AG04449 (cell line): ENCODE measurements at regions not wholly inside any gene's neighbourhood (a gene's known extent, or its start where the extent isn't known, plus 50 kb on each side); places are given as distances from the start of the nearest gene placed in this dataset.

Experiments used
- CTCF ChIA-PET: fragments of 350-600 bp; formaldehyde crosslinking; extraction: SDS; loops from one replicate; lab custom pipeline; 2021; ENCODE audit warnings: antibody characterized with exemption; lab: Yijun Ruan, JAX
- POLR2A ChIA-PET: fragments of 400-600, 350-600 bp; formaldehyde crosslinking; extraction: SDS; loops from one replicate; lab custom pipeline; 2020; ENCODE audit warnings: antibody characterized with exemption, inconsistent platforms; lab: Yijun Ruan, JAX
- DNase-seq: peaks from one replicate; pipeline ENCODE4 v3.0.0-alpha.2; 2010; ENCODE audit warnings: low read depth, low spot score
- H3K4me3 ChIP-seq: 2 replicates; pipeline ENCODE4 v1.5.1; 2011; ENCODE audit warnings: low read depth, mild to moderate bottlenecking, control low read depth, low read length
- TF ChIP-seq, protein P1 (sequence below): IDR thresholded peaks from one replicate; pipeline ENCODE4 v1.5.1; 2011; ENCODE audit warnings: mild to moderate bottlenecking, moderate library complexity, low read length, control low read depth, inconsistent platforms; ENCODE audit not compliant: insufficient read depth; ENCODE audit errors: missing control alignments

DNA sequence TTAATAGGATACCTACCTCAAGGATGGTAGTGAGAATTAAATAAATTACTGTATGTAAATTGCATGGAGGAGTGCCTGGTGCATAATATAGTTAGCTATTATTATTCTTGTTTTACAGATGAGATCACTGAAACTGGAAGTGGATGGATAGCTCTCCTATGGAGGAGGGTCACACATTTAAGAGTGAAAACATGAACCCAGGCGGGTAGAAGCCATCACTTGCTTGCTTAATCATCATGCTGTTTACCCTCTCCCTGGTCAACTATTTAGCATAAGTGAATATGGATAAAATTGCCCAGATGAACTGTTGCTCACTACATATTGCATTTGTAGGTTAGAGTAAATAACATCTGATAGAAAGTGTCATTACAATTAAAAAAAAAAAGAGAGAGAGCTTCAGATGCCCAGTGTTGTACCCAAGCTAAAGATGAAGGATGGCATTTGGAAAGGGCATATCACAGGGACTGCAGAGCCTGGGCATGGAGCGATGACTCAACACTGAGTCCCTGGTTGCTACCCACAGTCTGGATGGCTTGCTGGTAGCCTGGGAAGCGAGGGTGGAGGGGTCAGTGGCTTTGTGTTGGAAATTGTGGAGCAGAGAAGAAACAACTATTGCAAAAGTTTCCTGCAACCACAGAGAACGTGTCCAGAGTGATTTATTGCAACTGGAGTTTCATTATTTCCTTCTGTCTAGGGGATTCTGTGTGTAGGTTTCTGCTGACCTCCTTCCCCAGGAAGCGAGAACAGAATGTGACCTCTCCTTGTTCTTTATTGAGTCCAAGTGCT lies 414.4 kb downstream of the SHISA9 start:
- no peak overlapping the region for H3K4me3 ChIP-seq
- DNase-seq = no peak
- ChIA-PET CTCF (no interaction called here), POLR2A (no interaction called here)
- TF ChIP-seq, protein P1, sequence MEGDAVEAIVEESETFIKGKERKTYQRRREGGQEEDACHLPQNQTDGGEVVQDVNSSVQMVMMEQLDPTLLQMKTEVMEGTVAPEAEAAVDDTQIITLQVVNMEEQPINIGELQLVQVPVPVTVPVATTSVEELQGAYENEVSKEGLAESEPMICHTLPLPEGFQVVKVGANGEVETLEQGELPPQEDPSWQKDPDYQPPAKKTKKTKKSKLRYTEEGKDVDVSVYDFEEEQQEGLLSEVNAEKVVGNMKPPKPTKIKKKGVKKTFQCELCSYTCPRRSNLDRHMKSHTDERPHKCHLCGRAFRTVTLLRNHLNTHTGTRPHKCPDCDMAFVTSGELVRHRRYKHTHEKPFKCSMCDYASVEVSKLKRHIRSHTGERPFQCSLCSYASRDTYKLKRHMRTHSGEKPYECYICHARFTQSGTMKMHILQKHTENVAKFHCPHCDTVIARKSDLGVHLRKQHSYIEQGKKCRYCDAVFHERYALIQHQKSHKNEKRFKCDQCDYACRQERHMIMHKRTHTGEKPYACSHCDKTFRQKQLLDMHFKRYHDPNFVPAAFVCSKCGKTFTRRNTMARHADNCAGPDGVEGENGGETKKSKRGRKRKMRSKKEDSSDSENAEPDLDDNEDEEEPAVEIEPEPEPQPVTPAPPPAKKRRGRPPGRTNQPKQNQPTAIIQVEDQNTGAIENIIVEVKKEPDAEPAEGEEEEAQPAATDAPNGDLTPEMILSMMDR = no peak

DNA sequence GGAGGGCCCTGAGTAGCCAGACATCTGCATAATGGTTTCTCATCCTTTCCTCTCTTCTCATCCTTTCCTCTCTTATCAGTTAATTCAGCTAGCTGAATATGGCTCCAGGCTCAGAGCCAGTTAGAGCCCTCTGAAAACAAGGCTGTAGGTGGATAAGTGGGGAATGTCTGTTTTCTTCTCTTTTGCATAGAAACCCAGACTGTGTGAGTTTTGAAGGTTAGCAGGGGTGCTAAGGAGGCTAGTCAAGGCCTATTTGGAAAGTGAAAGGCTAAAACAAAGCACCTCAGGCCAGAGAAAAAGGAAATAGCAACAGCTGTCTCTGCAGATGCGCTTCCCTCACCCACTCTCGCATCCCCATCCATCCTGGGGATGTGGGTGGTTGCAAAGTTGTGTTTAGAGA lies 420.9 kb downstream of the SHISA9 start:
- ChIA-PET CTCF (no interaction called here), POLR2A (no interaction called here)
- no peak for DNase-seq
- TF ChIP-seq, protein P1 = no peak
- no peak overlapping the region for H3K4me3 ChIP-seq

- POLR2A ChIA-PET = no interaction called here
- TF ChIP-seq, protein P1 = no peak
- DNase-seq = no peak
Observed at GRCh38 chr16:13324851-13325250, 423.5 kb downstream of the SHISA9 start.

GRCh38 chr16:13325396-13325795 lies 424.0 kb downstream of the SHISA9 start:
- no peak for DNase-seq
- TF ChIP-seq, protein P1 = no peak
- no peak overlapping the region for H3K4me3 ChIP-seq
- POLR2A ChIA-PET = no interaction called here
- CTCF ChIA-PET = no interaction called here

More at GRCh38 chr16:13324851-13325250, 423.5 kb downstream of the SHISA9 start:
- CTCF ChIA-PET = no interaction called here
- no peak overlapping the region for H3K4me3 ChIP-seq

GRCh38 chr16:13331918-13332317 lies 430.5 kb downstream of the SHISA9 start:
- TF ChIP-seq, protein P1 = no peak
- H3K4me3 ChIP-seq = no peak overlapping the region
- ChIA-PET POLR2A (no interaction called here), CTCF (no interaction called here)
- no peak for DNase-seq

- no peak for DNase-seq
- TF ChIP-seq, protein P1 = no peak
- POLR2A ChIA-PET = no interaction called here
- no peak overlapping the region for H3K4me3 ChIP-seq
- CTCF ChIA-PET = no interaction called here
Observed at GRCh38 chr16:13332713-13333255, 431.4 kb downstream of the SHISA9 start.
